GM12878 (cell line): ENCODE measurements at regions not wholly inside any gene's neighbourhood (a gene's known extent, or its start where the extent isn't known, plus 50 kb on each side); places are given as distances from the start of the nearest gene placed in this dataset.

Source experiments
- ATAC-seq: fragments of 200-7000 bp; cut with Tn5 transposase; 3 replicates; pipeline ENCODE4 v1.9.1; 2020; ENCODE audit warnings: mild to moderate bottlenecking, moderate library complexity
- BruUV-seq: library from RNA; stranded (reverse); fragments of 400-500 nt; replicated peaks from 2 replicates; lab custom pipeline; 2021; lab: Mats Ljungman, UMichigan
- CTCF ChIA-PET: fragments of 300-600 bp; sonication (Branson Sonifier 250); formaldehyde crosslinking; extraction: SDS; loops from one replicate; lab custom pipeline; 2021; ENCODE audit warnings: inconsistent platforms; lab: Yijun Ruan, JAX
- POLR2A ChIA-PET: fragments of 350-600 bp; formaldehyde crosslinking; extraction: SDS; loops from one replicate; lab custom pipeline; 2021; ENCODE audit warnings: inconsistent platforms; lab: Charles Lee
- RAD21 ChIA-PET: fragments of 300-600 bp; sonication (Branson Sonifier 250); formaldehyde crosslinking; loops from one replicate; lab custom pipeline; 2023; ENCODE audit warnings: antibody characterized with exemption; ENCODE audit not compliant: unreplicated experiment; lab: Charles Lee
- SMC1A ChIA-PET: fragments of 300-600 bp; sonication (Branson Sonifier 250); formaldehyde crosslinking; loops from one replicate; lab custom pipeline; 2023; ENCODE audit not compliant: unreplicated experiment, uncharacterized antibody; lab: Charles Lee
- DNase-seq: peaks from one replicate; pipeline ENCODE4 v3.0.0-alpha.2; 2011; ENCODE audit warnings: low read depth, low spot score
- FAIRE-seq: peaks from 3 replicates; lab custom pipeline; 2011; peaks lifted over from hg19 to GRCh38; lab: Jason Lieb, UNC
- H2AFZ ChIP-seq: 2 replicates; pipeline ENCODE4 v1.6.0; 2011; ENCODE audit warnings: low read depth, low read length, control low read depth; ENCODE audit not compliant: control insufficient read depth
- H3K27ac ChIP-seq: 2 replicates; pipeline ENCODE4 v1.5.1; 2011; ENCODE audit warnings: control low read depth; ENCODE audit not compliant: control insufficient read depth, insufficient read depth
- H3K27me3 ChIP-seq, 2 experiments: replicated peaks in 1 of 2; 2 replicates each; pipeline versions ENCODE4 v1.6.0 to v1.6.1; 2011; ENCODE audit warnings: low read length in 1 of 2; ENCODE audit not compliant: control insufficient read depth in 2 of 2, insufficient read depth in 2 of 2
- H3K36me3 ChIP-seq, 2 experiments: 2 replicates each; pipeline ENCODE4 v1.5.1; 2011; ENCODE audit warnings: low read length in 1 of 2; ENCODE audit not compliant: control insufficient read depth in 2 of 2, insufficient read depth in 2 of 2
- H3K4me1 ChIP-seq: 2 replicates; pipeline ENCODE4 v1.6.1; 2011; ENCODE audit warnings: mild to moderate bottlenecking, low read length, moderate library complexity, mixed read lengths; ENCODE audit not compliant: control insufficient read depth, insufficient read depth
- H3K4me2 ChIP-seq: 2 replicates; pipeline ENCODE4 v1.6.0; 2011; ENCODE audit warnings: control low read depth; ENCODE audit not compliant: control insufficient read depth, insufficient read depth
- H3K4me3 ChIP-seq: fragments of 200-600 bp; sonication (generic); 2 replicates; pipeline ENCODE4 v1.5.1; 2016
- H3K79me2 ChIP-seq: 2 replicates; pipeline ENCODE4 v1.6.0; 2011; ENCODE audit warnings: low read length; ENCODE audit not compliant: control insufficient read depth, insufficient read depth
- H3K9ac ChIP-seq: 2 replicates; pipeline ENCODE4 v1.8.0; 2011; ENCODE audit warnings: low read length, control low read depth, mixed read lengths; ENCODE audit not compliant: control insufficient read depth, insufficient read depth
- H3K9me3 ChIP-seq: replicated peaks from 3 replicates; pipeline ENCODE4 v1.5.1; 2011; ENCODE audit warnings: mild to moderate bottlenecking, low read length; ENCODE audit not compliant: control insufficient read depth, insufficient read depth
- H4K20me1 ChIP-seq: 2 replicates; pipeline ENCODE4 v1.6.0; 2011; ENCODE audit not compliant: control insufficient read depth, insufficient read depth
- KAT2A ChIP-seq: conservative IDR thresholded peaks from 2 replicates; pipeline ENCODE4 v1.6.1; 2011; ENCODE audit warnings: low read depth, low read length; ENCODE audit not compliant: control insufficient read depth
- NFXL1 ChIP-seq: fragments of 450-650 bp; IDR thresholded peaks from 2 replicates; pipeline ENCODE4 v1.6.1; 2017; ENCODE audit warnings: antibody characterized with exemption, mild to moderate bottlenecking, borderline replicate concordance
- SPI1 ChIP-seq: IDR thresholded peaks from 2 replicates; pipeline ENCODE4 v1.6.1; 2011; ENCODE audit warnings: low read depth, mild to moderate bottlenecking, low read length, moderate library complexity, borderline replicate concordance; ENCODE audit not compliant: insufficient read depth
- SRF ChIP-seq, 2 experiments: IDR thresholded peaks; 2 replicates each; pipeline ENCODE4 v1.6.1; 2011; ENCODE audit warnings: low read depth in 2 of 2, low read length in 2 of 2, mild to moderate bottlenecking in 1 of 2, moderate library complexity in 1 of 2
- WRNIP1 ChIP-seq: IDR thresholded peaks from 2 replicates; pipeline ENCODE4 v1.6.1; 2011; ENCODE audit warnings: low read depth, low read length, improper control_type of control experiment, borderline replicate concordance
- WGBS: methylation state at CpG from one replicate; pipeline ENCODE4 v1.1.6; 2016; ENCODE audit warnings: low lambda C conversion rate; ENCODE audit not compliant: insufficient replicate concordance, insufficient coverage; ENCODE audit errors: missing lambda C conversion rate; 5-methylcytosine and 5-hydroxymethylcytosine counted together
- in situ Hi-C: fragments of 300-500 bp; cut with MboI; formaldehyde crosslinking; loops from 9 replicates; pipeline ENCODE4 v1.14.3; 2018; ENCODE audit warnings: mixed read lengths
- intact Hi-C: fragments of 100-400 bp; cut with micrococcal nuclease; formaldehyde crosslinking; loops from one replicate; pipeline ENCODE4 v1.14.2; 2022; ENCODE audit not compliant: unreplicated experiment
- TF ChIP-seq, protein P1 (sequence below): fragments of 450-650 bp; IDR thresholded peaks from 2 replicates; pipeline ENCODE4 v1.6.1; 2016; ENCODE audit warnings: mild to moderate bottlenecking
- TF ChIP-seq, protein P2 (sequence below): IDR thresholded peaks from 2 replicates; pipeline ENCODE4 v1.6.1; 2012; ENCODE audit warnings: low read depth, low read length, improper control_type of control experiment
- TF ChIP-seq, protein P3 (sequence below): fragments of 450-650 bp; IDR thresholded peaks from 2 replicates; pipeline ENCODE4 v1.6.1; 2018; ENCODE audit warnings: mild to moderate bottlenecking, low read depth, moderate library complexity; ENCODE audit not compliant: partially characterized antibody
- TF ChIP-seq, protein P4 (sequence below): IDR thresholded peaks from 2 replicates; pipeline ENCODE4 v1.6.1; 2011; ENCODE audit warnings: borderline replicate concordance, low read depth, mild to moderate bottlenecking, moderate library complexity, low read length; ENCODE audit not compliant: insufficient read depth, poor library complexity, severe bottlenecking

DNA sequence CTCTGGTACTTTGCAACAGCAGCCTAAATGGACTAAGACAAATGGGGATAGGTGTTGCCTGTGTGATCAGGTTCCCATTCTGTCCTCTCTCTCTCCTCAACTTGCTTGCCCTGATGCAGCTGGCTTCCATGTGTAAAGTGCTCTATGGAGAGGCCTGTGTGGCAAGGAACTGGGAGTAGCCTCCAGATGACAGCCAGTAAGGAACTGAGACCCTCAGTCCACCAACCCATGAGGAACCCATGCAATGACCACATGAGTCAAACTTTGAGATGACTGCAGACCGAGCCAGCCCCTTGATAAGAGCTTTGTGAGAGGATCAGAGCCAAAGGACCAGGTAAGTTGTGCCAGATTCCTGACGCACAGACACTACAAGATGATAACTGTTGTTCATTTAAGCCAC, 74.6 kb upstream of the ADPGK start (continued):
- TF ChIP-seq KAT2A: no peak
- no peak for TF ChIP-seq SRF (IDR thresholded peaks at IDR 0.05; ENCODE audit: low read depth in 2 of 2, low read length in 2 of 2)
- TF ChIP-seq SPI1: no peak
- TF ChIP-seq, protein P1, sequence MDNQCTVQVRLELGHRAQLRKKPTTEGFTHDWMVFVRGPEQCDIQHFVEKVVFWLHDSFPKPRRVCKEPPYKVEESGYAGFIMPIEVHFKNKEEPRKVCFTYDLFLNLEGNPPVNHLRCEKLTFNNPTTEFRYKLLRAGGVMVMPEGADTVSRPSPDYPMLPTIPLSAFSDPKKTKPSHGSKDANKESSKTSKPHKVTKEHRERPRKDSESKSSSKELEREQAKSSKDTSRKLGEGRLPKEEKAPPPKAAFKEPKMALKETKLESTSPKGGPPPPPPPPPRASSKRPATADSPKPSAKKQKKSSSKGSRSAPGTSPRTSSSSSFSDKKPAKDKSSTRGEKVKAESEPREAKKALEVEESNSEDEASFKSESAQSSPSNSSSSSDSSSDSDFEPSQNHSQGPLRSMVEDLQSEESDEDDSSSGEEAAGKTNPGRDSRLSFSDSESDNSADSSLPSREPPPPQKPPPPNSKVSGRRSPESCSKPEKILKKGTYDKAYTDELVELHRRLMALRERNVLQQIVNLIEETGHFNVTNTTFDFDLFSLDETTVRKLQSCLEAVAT: no peak

DNA sequence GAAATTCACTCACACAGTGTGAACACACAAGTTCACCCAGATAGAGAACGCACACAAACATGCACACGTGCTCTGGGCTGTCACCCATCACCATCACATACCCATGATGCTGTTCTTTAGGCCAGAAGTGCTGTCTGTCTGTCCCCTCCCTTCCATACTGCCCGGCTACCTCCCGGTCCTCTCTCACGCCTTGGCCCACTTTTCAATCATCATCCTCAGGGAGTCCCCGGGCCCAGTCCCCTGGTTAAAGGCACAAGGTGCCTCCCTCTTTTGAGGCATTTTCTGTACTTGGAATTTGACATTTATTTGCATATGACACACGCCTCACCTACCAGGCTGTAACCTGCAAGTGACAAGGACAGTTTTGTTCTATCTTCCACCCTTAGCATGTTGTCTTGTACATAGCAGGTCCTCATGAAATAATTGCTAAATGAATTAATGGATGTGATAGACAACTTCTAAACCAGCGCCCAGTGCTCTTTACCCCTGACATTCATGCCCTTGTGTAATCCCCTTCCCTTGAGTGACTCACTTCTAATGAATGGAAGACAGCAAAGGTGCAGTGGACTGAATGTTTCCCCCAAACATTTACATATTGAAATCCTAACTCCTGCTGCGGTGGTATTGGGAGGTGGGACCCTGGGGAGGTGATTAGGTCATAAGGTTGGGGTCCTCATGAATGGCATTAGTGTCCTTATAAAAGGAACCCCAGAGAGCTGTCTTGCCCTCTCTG, 73.9 kb upstream of the ADPGK start:
- H3K79me2 ChIP-seq: no peaks in the 10 kb centered on the region
- no peak overlapping the region for H3K4me2 ChIP-seq
- H3K36me3 ChIP-seq: no peaks in the 10 kb centered on the region
- no TSS peak for BruUV-seq
- no peak for FAIRE-seq
- ChIA-PET CTCF (no interaction called here), POLR2A (no interaction called here), RAD21 (no interaction called here), SMC1A (no interaction called here)
- no peak overlapping the region for H3K4me3 ChIP-seq
- H3K9ac ChIP-seq: no peak overlapping the region
- no peaks in the 10 kb centered on the region for H3K9me3 ChIP-seq
- H2AFZ ChIP-seq: no peak overlapping the region
- 32% methylated on average over 9 of the region's 9 CpGs for WGBS
- intact Hi-C loops: no loop called here
- H3K27me3 ChIP-seq: no peaks in the 10 kb centered on the region; a peak in 1 of 4 replicates
- no peak overlapping the region for H3K27ac ChIP-seq
- H4K20me1 ChIP-seq: no peaks in the 10 kb centered on the region
- no peaks in the 10 kb centered on the region for H3K4me1 ChIP-seq
- no peak for DNase-seq
- no peak for ATAC-seq
- in situ Hi-C loops: no loop called here
- TF ChIP-seq, protein P2, sequence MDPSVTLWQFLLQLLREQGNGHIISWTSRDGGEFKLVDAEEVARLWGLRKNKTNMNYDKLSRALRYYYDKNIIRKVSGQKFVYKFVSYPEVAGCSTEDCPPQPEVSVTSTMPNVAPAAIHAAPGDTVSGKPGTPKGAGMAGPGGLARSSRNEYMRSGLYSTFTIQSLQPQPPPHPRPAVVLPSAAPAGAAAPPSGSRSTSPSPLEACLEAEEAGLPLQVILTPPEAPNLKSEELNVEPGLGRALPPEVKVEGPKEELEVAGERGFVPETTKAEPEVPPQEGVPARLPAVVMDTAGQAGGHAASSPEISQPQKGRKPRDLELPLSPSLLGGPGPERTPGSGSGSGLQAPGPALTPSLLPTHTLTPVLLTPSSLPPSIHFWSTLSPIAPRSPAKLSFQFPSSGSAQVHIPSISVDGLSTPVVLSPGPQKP: no peak
- TF ChIP-seq, protein P3, sequence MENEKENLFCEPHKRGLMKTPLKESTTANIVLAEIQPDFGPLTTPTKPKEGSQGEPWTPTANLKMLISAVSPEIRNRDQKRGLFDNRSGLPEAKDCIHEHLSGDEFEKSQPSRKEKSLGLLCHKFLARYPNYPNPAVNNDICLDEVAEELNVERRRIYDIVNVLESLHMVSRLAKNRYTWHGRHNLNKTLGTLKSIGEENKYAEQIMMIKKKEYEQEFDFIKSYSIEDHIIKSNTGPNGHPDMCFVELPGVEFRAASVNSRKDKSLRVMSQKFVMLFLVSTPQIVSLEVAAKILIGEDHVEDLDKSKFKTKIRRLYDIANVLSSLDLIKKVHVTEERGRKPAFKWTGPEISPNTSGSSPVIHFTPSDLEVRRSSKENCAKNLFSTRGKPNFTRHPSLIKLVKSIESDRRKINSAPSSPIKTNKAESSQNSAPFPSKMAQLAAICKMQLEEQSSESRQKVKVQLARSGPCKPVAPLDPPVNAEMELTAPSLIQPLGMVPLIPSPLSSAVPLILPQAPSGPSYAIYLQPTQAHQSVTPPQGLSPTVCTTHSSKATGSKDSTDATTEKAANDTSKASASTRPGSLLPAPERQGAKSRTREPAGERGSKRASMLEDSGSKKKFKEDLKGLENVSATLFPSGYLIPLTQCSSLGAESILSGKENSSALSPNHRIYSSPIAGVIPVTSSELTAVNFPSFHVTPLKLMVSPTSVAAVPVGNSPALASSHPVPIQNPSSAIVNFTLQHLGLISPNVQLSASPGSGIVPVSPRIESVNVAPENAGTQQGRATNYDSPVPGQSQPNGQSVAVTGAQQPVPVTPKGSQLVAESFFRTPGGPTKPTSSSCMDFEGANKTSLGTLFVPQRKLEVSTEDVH: no peak
- TF ChIP-seq, protein P4, sequence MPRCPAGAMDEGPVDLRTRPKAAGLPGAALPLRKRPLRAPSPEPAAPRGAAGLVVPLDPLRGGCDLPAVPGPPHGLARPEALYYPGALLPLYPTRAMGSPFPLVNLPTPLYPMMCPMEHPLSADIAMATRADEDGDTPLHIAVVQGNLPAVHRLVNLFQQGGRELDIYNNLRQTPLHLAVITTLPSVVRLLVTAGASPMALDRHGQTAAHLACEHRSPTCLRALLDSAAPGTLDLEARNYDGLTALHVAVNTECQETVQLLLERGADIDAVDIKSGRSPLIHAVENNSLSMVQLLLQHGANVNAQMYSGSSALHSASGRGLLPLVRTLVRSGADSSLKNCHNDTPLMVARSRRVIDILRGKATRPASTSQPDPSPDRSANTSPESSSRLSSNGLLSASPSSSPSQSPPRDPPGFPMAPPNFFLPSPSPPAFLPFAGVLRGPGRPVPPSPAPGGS: no peak
- TF ChIP-seq NFXL1 (no peak), WRNIP1 (no peak)
